GM21786 (cell line): ENCODE measurements at regions not wholly inside any gene's neighbourhood (a gene's known extent, or its start where the extent isn't known, plus 50 kb on each side); places are given as distances from the start of the nearest gene placed in this dataset.

ENCODE experiments used
- ATAC-seq: cut with Tn5 transposase; IDR thresholded peaks from one replicate; pipeline ENCODE4 v1.9.1; 2021; ENCODE audit not compliant: unreplicated experiment

GRCh38 chr15:45743426-45744235, 108.8 kb downstream of the SQOR start:
- ATAC-seq, result no peak

- no peak for ATAC-seq
Measured at GRCh38 chr15:45744236-45744589, 109.4 kb downstream of the SQOR start.

- ATAC-seq, result no peak
Measured at GRCh38 chr15:45747426-45747825, 112.6 kb downstream of the SQOR start.

GRCh38 chr15:45751629-45752028, 116.8 kb downstream of the SQOR start:
- no peak for ATAC-seq

DNA sequence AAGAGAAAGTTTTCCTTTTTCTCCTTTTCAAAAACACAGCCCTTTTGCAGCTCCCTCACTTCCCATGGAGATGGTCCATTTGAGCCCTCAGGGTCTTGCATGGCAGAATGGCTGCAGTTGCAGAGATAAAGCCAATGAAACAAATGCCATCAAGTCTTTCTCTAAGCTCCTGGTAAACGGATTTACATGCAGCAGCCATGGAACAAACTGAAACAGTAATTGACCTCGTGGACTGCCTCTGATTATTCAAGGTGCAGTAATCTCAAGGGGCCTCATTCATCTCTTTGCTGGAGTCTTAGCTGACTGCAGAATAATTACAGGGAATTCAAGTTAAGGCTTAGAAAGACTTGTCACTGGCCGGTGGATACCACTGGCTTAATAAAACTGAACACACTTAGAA, 125.1 kb downstream of the SQOR start:
- ATAC-seq, result no peak

DNA sequence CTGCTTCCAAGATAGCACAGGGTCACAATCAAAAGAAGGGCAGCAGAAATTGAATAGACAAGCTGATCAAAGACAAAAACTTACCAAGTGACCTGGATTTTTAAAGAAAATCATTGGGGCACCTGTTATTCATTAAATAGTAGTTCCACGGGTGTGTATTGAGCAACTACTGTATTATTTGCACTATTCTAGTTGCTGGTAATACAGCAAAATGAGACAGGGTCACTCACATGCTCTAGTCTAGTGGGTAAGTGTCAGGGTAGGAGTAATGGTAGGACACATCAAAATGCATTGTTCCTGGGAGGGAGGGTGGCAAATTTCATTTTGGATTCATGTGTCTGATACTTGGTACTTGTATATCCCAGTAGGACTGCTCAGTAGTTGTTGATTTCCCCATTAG, 127.9 kb downstream of the SQOR start:
- no peak for ATAC-seq

DNA sequence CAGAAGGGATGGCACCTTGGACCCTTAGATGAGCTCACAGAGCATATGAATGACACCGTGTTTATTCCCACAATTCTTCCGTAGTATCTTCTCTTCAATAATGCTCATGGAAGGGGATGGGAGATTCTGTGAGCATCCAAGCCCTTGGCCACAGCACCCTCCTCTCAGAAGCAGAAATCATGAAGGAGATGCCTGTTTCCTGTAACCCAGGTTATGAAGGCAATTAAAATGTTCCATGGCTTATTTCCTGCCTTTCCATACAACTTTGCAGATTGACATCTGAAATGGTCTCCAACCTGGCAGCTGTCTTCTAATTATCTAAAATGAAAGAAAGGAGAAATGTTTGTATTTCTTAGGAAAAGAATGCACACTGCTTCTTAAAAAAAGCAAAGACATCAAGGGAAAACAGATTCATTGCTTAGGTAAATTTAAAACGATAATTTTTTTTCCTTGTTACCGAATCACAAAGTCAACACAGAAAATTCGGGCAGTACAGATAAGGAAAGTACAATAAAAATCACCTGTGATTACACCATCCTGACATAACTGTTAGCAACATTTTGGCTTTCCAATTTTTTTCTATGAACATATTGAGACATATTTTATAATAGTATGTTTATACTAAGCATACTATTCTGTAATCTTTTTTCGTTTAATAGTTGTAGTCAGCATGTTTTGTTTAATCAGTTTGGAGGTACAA, 128.5 kb downstream of the SQOR start:
- no peak for ATAC-seq

GRCh38 chr15:45773149-45773548, 138.3 kb downstream of the SQOR start:
- ATAC-seq, result no peak

- ATAC-seq, result no peak
Measured at GRCh38 chr15:45776772-45777171, 141.9 kb downstream of the SQOR start.

- ATAC-seq, result no peak
Measured at GRCh38 chr15:45777781-45778180, 143.0 kb downstream of the SQOR start.

DNA sequence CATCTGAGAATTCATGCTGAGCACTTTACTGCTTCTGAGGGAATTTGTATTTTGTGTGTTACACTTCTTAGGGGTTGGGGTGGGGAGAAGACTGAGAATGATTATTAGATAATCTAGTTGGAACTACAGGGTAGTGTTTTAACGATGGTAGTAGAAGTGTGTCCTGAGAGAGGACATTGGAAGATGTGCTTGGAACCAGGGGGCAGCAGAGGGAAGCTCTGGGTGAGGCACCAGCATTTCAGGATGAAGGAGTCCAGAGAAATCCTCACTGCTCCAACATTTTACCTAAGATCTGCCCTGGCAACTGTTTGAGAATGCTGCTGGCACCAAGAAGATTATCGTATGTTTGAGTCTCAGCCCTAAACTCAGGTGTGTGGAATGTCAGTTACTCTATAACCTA, 145.5 kb downstream of the SQOR start:
- ATAC-seq, result no peak

DNA sequence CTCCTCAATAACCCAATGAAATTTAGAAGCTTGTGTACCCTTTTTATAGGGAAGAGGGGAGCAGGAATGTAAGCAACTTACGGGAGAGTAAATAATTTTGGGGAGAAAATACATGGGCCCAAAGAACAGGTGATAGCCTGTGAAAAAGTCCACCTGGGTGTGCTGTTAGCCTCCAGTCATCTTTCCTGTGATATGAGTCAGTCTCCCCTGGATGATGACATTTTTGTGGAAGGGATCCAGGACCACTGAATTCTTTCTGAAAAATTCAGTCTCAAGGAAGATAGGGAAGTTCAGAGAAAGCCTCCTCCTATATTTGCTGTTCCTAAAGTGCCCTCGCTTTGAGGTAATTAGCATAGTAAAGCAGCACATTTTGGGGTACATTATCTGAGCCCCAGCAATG, 149.8 kb downstream of the SQOR start:
- no peak for ATAC-seq

DNA sequence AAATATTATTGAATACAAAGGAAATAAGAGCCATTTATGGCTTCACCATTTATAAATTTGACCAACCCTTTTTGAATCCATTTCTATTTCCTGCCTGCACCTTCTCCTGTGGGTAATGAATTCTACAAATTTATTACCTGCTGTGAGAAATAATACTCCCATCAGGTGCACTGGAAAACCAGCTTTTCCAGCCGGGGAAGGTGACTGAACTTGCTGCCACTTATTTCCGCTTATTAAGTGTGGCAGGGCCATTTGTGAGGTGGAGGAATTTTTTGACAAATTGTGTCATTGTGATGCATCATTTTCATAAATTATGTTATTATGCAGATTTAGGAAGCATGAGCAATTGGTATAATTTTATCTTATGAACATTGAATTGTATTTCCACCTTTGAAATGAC, 151.1 kb downstream of the SQOR start:
- ATAC-seq, result no peak

- ATAC-seq, result no peak
Measured at GRCh38 chr15:45790325-45790943, 155.6 kb downstream of the SQOR start.

DNA sequence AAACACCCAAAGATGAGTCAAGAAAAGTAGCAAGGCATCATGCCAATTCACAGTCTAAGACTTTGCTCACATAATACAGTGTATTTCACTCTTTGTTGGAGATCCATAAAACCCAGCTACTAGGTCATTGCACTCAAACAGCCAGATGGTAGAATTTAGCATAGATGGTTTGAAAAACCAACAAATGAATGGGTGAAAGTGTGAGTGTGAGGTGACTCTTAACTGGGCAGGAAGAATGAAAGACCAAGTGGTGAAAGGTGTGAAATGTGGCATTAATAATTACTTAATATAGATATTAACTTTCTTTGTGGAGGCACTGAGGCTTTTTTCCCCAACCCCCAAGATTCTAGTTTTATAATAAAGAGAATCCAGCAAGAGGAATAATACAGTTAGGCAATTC, 159.5 kb downstream of the SQOR start:
- ATAC-seq, result peak; percentile 44

GRCh38 chr15:45794712-45795439, 160.0 kb downstream of the SQOR start:
- ATAC-seq, result peak; percentile 45

- no peak for ATAC-seq
Measured at GRCh38 chr15:45795440-45796069, 160.7 kb downstream of the SQOR start.

DNA sequence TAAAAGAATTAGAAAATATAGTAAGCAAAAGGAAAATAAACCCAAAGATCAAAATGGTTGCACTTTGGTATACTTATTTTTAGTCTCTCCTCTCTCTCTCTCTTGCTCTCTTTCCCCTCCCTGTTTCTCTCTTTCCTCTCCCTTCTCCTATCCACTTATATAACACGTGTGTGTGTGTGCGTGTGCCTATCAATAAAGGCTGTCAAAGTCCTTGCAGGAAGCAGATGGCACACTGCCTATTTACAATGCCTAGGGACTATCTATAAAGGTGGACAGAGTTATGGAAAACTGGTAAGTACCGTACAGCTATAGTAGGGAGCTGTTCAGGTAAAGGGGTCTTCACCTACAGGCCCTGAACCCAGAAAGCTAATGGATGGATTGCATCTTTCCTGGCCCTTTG, 161.6 kb downstream of the SQOR start:
- no peak for ATAC-seq

- peak; percentile 64 for ATAC-seq
Measured at GRCh38 chr15:45799508-45799907, 164.7 kb downstream of the SQOR start.

- ATAC-seq, result no peak
Measured at GRCh38 chr15:45801543-45801942, 166.7 kb downstream of the SQOR start.

- no peak for ATAC-seq
Measured at GRCh38 chr15:45802140-45802539, 167.3 kb downstream of the SQOR start.
